ENCODE measurements at regions not wholly inside any gene's neighbourhood (a gene's known extent, or its start where the extent isn't known, plus 50 kb on each side); places are given as distances from the start of the nearest gene placed in this dataset.

- Histone ChIP-seq H3K36me3 (replicated peaks) (no peaks in the 10 kb centered on the region), H3K27me3 (replicated peaks) (no peaks in the 10 kb centered on the region), H3K27ac (no peak overlapping the region), H3K4me3 (ENCODE audit: low read depth, low read length) (no peak overlapping the region)
- DNase-seq: no peak
- in situ Hi-C loops (cut with HindIII; ENCODE audit: low pct_ligation_motif_present, low sequenced_read_pairs): no loop called here
- TF ChIP-seq, protein P1, sequence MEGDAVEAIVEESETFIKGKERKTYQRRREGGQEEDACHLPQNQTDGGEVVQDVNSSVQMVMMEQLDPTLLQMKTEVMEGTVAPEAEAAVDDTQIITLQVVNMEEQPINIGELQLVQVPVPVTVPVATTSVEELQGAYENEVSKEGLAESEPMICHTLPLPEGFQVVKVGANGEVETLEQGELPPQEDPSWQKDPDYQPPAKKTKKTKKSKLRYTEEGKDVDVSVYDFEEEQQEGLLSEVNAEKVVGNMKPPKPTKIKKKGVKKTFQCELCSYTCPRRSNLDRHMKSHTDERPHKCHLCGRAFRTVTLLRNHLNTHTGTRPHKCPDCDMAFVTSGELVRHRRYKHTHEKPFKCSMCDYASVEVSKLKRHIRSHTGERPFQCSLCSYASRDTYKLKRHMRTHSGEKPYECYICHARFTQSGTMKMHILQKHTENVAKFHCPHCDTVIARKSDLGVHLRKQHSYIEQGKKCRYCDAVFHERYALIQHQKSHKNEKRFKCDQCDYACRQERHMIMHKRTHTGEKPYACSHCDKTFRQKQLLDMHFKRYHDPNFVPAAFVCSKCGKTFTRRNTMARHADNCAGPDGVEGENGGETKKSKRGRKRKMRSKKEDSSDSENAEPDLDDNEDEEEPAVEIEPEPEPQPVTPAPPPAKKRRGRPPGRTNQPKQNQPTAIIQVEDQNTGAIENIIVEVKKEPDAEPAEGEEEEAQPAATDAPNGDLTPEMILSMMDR (IDR thresholded peaks at IDR 0.05; ENCODE audit: low read depth, low read length, missing control alignments): no peak
Observed at GRCh38 chr7:68734431-68734830, 863.8 kb upstream of the AUTS2 start.

DNA sequence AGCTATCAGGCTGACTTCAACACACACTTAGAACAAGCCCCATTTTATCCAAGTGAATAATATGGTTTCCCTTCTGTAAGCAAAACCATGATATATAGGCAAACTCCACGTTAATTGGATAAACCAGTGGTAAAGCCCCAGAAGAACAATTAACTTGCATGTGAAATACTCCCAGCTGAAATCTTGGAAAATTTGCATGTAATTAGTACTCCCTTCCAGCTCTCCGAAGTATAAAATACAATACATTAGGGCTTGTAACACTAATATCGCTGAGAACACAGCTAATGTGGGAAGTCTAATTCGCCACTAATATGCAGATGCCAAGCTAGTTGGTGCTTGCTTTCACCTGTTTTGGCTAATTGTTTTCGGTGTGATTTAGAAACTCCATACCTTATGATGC, 859.0 kb upstream of the AUTS2 start:
- in situ Hi-C loops (cut with HindIII; ENCODE audit: low pct_ligation_motif_present, low sequenced_read_pairs): no loop called here
- no peak overlapping the region for H3K27ac ChIP-seq
- H3K4me3 ChIP-seq (ENCODE audit: low read depth, low read length): no peak overlapping the region
- TF ChIP-seq, protein P1 (IDR thresholded peaks at IDR 0.05; ENCODE audit: low read depth, low read length, missing control alignments): no peak
- H3K27me3 ChIP-seq (replicated peaks): no peaks in the 10 kb centered on the region
- DNase-seq: no peak
- H3K36me3 ChIP-seq (replicated peaks): no peaks in the 10 kb centered on the region

DNA sequence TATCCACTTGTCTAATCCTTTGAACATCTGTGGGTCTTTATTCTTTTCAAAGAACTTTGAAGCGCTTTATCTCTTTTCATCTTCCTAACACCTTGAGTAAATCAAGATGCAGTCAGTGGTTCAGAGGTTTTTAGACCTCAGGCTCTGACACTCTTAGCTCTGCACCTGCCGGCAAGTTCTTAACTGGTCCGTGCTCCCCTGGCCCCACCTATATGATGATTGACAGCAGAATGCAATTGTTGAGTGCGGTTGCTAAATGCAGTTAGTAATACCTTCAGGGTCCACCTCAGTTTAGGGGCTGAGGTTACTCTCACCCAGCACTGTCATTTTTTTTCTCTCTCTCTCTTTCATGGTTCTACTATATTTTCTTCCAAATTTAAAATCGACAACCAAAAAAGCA, 854.2 kb upstream of the AUTS2 start:
- Histone ChIP-seq H3K36me3 (replicated peaks) (no peaks in the 10 kb centered on the region), H3K4me3 (ENCODE audit: low read depth, low read length) (no peak overlapping the region), H3K27me3 (replicated peaks) (no peaks in the 10 kb centered on the region), H3K27ac (no peak overlapping the region)
- TF ChIP-seq, protein P1 (IDR thresholded peaks at IDR 0.05; ENCODE audit: low read depth, low read length, missing control alignments): no peak
- DNase-seq: no peak
- in situ Hi-C loops (cut with HindIII; ENCODE audit: low pct_ligation_motif_present, low sequenced_read_pairs): no loop called here

DNA sequence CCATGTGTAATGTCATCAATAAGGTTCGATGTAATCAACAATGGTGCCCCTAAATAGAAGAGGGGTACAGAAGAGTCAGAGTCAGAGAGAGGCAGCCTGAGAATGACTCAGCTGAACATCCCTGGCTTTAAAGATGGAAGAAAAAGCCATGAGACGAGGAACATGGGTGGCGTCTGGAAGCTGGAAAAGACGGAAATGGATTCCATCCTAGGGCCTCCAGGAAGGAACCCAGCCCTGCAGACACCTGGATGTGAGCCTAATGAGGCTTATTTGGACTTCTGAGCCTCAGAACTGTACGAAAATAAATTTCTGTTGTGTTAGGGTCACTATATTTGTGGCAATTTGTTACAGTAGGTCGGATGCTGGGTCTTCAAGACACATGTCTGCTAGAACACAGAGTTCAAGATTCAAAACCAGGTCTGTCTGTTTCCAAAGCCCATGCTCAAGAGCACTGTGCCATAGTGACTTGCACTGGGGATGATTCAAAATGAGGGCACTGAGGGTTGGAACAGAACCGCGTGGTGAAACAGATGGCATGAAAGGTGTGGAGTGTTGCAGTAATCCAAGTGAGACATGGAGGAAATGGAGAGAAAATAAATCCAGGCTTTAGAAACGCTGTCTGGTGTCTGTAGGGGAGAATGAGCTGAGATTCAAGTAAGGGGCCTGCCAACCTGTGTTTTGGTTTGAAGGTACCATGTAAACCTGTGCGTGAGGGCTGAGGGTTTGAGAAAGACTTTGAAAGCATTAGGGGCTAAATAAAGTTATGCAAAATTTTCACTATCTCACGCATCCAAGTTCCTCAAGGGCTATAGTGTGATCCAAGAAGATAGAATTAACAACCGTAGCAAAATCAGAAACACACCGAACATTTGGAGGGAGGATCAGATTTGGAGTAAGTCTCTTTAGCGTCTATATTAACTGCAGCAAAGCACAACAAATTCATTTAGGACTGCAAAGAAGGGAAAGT, 849.1 kb upstream of the AUTS2 start:
- no peak for DNase-seq
- H3K27me3 ChIP-seq (replicated peaks): no peaks in the 10 kb centered on the region
- in situ Hi-C loops (cut with HindIII; ENCODE audit: low pct_ligation_motif_present, low sequenced_read_pairs): no loop called here
- H3K36me3 ChIP-seq (replicated peaks): no peaks in the 10 kb centered on the region
- TF ChIP-seq, protein P1 (IDR thresholded peaks at IDR 0.05; ENCODE audit: low read depth, low read length, missing control alignments): no peak
- H3K4me3 ChIP-seq (ENCODE audit: low read depth, low read length): no peak overlapping the region
- no peak overlapping the region for H3K27ac ChIP-seq

GRCh38 chr7:68752485-68753178, 845.6 kb upstream of the AUTS2 start:
- H3K4me3 ChIP-seq (ENCODE audit: low read depth, low read length): no peak overlapping the region
- no peaks in the 10 kb centered on the region for H3K27me3 ChIP-seq (replicated peaks)
- TF ChIP-seq, protein P1 (IDR thresholded peaks at IDR 0.05; ENCODE audit: low read depth, low read length, missing control alignments): no peak
- in situ Hi-C loops (cut with HindIII; ENCODE audit: low pct_ligation_motif_present, low sequenced_read_pairs): no loop called here
- DNase-seq: no peak
- H3K27ac ChIP-seq: no peak overlapping the region
- no peaks in the 10 kb centered on the region for H3K36me3 ChIP-seq (replicated peaks)
